GM19397 (cell line): ENCODE measurements at regions not wholly inside any gene's neighbourhood (a gene's known extent, or its start where the extent isn't known, plus 50 kb on each side); places are given as distances from the start of the nearest gene placed in this dataset.

Source experiments
- ATAC-seq: cut with Tn5 transposase; IDR thresholded peaks from one replicate; pipeline ENCODE4 v1.9.1; 2021; ENCODE audit warnings: mild to moderate bottlenecking, moderate library complexity; ENCODE audit not compliant: unreplicated experiment

DNA sequence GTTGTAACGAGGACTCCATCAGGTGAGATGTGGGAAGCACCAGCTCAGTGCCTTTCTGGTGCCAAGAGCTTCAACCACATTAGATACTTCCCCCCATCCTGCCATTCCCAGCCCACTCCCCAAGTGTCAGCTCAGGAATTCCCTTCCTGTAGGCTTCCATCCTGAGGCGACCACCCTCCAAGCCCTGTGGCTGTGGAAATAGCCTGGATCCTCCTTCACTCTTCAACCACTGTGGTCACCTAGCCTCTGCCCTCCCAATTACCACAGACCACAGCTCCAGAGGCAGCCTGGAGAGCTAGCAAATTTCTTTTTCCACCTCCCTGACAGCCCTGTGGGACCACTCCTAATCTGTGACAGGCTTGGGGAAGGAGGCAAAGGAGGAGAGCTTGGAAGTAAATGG lies 219.8 kb upstream of the MAP3K1 start:
- ATAC-seq = no peak

DNA sequence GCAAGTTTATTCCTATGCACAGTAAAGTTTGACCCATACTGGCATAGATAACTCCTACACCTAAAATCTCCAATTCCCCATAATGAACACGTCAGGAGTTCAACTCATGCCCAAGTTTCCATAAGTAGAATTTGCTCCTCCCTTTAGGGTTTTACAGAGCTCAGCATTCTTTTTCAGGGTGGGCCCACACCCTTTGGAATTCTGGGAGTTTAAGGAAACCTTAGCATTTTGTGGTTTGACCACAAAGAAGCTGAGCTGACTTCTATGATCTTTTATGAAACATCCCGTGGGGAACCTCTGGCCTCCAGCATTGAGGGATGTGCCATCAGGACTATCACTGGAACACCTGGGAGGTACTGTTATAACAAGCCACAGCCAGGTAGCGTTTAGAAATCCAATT lies 220.6 kb upstream of the MAP3K1 start:
- no peak for ATAC-seq

DNA sequence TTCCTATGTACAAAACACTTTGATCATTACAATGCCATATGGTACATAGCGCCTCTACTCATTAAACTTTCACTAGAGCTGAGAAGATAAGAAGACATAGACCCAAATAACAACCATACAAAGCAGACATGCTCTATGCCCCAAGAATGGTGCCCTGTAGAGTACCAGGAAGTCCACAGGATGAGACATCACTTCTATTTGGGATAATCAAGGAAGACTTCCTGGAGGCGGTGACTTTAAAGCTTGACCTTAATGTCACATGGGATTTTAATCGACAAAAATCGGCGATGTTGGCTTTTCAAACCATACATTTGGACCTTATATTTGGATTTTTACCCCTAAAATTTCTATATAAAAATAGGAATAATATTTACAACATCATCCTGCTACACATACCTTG lies 224.3 kb upstream of the MAP3K1 start:
- ATAC-seq = no peak

DNA sequence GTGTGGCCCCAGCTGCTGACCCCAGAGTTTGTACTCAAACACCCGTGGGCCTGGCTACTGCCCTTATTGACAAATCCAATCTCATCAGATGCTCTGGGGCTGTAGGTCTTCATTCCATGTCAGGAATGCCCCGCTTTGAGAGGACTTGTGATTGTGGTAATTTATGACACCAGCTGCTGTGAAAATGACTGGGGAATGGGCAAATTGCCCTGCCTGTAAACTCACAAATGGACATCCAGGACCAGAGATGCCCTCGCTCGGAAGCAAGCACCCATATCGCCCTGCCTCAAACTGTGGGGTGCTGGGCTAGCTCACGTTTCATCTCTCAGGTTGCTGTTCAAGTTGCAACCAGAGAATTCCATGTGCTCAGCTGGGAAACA lies 225.9 kb upstream of the MAP3K1 start:
- no peak for ATAC-seq

DNA sequence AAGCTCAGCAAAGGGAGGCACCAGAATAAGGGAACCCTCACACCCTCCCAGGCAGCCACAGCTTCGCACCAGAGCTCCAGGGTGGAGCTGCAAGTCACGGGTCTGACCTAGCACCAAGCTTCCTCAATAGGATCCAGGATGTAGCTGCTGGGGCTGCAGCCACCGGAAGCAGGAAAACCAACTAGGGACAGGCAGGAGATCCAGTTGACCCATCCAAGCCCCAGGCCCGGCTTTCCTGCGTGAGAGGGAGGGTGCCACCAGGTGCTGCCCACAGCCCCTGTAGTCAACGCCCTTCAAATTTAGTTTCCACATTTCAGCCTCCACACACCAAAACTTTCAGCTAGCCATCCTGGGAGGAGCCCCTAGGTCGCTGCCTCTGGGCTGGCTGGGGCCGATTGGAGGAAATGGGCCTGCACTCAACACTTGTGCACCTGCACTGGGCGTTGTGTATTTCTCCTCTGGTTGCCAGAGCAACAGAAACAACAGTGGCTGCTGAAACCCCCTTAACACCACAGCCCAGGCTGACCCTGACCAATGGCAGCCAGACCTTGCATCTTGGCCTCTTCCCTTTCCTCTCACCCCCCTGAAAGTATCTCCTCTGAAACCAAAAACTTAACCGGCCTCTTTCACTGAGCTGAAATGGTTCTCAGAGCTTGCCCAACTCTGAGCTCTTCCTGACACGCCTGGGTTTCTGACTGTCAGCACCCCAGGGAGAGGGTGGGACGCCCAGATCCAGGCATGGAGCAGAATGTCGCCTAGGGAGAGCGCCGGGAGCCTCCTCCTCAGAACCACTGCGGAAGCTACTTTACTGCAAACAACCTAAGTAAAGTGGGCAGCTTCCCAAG lies 226.5 kb upstream of the MAP3K1 start:
- peak; percentile 98 for ATAC-seq

DNA sequence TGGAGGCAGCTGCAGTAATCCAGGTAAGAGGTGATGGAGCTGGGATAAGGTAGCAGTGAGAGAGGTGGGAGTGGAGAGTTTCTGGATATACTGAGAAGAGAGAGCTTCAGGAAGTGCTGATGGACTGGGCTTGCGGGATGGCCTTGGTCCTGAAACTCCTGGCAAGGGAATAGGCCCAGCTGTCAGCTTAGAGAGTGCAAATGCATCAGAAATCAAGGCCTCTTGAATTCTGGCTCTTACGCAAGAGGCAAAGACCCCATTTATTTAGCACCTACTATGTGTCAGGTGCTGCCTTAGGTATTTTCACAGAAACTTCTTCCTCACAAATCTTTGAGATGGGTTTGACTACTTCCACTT lies 227.2 kb upstream of the MAP3K1 start:
- ATAC-seq = no peak

DNA sequence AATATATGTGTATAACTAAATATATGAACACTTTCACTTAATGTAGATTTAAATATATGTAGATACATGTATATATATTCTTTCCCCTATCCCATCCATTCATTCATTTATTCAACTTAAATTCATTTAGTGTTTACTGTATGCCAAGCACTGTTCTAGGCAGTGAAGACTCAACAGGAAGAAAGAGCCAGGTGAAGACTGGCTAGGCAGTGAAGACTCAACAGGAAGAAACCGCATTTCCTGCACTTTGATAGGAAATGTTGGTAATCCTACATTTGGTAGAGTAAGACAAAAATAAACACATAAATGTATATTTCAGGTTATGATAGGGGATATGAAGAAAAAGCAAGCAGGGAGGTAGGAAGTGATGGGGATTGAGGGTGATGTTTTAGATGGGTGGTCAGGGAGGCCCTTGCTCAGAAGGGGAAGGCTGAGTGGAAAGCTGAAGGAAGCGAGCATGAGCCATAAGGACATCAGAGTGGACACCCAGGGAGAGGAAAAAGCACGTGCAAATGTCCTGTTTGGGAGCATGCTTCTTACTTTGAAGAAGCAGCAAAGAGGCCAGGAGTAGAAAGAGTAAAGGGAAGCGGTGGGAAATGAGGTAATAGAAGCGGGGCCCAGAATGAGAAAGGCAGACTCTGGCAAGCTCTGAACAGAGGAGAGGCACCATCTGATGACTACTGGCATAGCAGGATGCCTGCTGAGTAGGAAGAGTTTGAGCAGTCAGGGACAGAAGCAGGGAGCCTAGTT lies 227.8 kb upstream of the MAP3K1 start:
- ATAC-seq = no peak

DNA sequence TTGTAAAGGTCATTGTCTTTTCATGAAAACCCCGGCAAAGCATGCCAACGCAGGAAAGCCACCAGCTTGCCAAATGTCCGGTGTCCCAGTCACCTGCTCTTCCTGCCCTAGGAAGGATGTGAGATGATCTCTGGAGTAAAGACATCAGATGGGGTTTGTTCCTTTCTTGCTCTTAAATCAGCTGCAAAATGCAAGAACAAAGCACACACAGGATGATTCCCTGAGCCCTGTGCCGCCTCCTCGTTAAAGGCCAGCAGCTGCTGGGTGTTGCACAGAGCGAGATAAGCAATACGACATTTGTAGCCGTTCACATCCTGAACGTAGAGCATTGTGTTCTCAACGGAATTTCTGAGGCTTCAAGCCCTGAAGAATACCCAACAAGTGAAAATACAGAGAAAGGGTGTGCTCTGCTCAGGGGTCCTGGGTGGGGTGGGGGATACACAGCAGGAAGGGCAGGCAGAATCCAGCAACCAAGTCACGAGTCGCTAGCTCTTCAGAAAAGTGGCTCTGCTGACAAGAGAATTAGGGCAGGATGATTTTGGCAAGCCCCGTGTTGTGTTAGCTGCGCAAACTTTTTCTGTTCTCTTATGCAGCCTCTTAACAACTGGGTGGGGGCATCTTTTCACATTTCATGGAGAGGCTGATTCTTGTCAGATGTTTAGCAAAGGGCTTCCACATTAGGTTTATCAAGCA lies 229.2 kb upstream of the MAP3K1 start:
- no peak for ATAC-seq

DNA sequence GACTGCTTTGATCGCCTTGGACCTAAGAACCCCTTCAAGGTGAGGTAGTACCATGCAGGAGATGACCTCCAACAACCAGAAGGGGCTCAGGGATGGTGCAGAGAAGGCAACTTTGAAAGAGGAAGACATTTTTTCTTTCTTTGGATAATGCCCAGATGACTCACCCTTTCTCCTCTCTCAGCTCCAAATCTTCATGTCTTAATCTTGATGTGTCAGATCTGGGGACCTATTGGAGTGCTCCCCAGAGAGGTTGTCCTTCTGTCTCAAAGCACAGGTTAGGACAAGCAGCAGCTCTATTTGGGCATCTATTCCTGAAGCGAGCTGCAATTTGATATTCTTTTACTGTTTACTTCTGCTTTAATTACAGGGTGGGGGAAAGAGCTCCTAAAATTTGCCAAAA lies 229.9 kb upstream of the MAP3K1 start:
- no peak for ATAC-seq

DNA sequence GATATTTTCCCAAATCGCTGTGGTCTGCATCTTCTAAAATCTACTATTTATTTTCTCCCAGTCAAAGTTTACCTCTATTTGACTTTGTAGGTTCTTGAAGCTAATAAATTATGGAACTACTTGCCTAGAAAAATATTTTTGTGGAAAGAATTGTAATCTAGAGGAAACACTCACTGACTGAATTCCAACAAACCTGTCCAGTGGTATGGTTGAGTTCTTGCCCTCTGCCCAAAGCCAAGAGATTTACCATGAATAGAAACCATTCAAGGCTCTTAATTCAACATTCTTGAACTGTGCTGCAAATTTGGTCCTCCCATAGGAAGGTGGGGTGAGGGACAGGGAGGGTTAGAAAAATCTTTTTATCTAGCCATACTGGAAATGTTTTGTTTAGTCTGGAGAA lies 233.9 kb upstream of the MAP3K1 start:
- no peak for ATAC-seq

DNA sequence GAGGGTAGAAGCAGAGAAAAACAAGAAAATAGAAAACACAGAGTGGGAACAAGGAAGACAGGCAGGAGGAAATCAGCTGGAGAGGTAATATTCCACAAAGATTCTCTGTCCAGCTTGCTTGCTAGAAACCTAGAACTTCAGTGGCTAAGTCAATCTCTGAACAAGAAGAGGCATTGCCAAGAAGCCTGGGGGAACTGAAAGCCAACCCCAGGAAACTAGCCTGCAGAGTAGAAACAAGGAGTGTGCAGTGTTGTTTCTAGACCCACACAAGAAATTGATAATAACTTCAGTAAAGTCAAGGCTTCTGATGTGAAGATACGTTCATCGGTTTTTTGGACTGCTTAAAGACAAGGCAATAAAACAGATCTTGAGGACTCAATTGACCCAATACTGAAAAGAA lies 234.5 kb upstream of the MAP3K1 start:
- no peak for ATAC-seq

DNA sequence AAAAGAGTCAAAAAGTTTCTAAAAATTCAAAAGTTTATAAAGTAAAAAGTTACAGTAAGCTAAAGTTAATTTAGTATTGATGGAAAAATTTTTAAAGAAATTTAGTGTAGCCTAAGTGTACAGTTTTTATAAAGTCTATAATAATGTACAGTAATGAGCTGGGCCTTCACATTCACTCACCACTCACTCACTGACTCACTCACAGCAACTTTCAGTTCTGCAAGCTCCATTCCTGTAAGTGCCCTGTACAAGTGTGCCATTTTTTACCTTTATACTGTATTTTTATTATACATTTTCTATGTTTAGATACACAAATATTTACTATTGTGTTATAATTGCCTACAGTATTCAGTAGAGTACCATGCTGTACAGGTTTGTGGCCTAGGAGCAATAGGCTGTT lies 239.5 kb upstream of the MAP3K1 start:
- ATAC-seq = no peak

DNA sequence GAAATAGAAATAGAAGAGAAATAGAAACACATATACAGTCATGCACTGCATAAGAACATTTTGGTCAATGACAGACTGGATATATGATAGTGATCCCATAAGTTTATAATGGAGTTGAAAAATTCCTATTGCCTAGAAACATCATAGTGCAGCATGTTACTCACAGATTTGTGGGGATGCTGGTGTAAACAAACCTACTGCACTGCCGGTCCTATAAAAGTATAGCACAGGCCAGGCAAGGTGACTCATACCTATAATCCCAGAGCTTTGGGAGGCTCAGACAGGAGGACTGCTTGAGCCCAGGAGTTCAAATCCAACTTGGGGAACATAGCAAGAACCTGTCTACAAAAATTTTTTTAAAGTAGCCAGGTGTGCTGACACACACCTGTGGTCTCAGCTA lies 240.6 kb upstream of the MAP3K1 start:
- ATAC-seq = no peak

DNA sequence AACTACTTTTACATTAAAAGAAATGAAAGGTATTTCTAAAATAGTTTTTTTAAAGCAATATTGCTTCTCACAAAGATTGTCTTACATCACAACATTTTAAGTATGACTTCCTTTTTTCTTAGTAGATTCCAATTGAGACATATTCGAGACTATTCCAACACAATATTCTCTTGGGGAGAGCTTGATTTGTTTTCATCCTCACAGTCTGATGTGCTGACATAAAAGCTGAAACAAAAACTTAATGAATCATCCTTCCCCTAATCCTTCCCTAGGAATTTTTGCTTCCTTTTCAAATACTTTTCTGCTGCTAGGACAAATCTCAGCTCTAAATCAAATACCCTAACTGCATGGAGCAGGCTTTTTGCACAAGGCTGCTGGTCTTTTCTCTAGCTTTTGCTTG lies 245.8 kb upstream of the MAP3K1 start:
- no peak for ATAC-seq

DNA sequence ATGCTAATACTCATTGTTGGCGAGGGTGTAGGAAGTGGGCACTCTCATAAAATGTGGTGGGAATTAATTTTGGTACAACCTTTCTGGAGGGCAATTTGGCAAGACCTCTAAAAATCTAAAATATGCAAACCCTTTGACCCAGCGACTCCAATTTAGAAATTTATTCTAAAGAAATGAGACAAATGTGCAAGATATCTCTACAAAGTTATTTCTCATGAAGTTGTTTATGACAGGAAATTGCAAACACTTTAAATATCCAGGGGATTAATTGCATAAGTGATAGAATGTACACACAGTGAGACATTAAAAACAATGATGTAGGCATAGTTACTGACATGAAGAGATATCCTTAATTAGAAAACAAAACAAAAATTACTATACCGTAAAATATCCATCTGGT lies 246.3 kb upstream of the MAP3K1 start:
- no peak for ATAC-seq

DNA sequence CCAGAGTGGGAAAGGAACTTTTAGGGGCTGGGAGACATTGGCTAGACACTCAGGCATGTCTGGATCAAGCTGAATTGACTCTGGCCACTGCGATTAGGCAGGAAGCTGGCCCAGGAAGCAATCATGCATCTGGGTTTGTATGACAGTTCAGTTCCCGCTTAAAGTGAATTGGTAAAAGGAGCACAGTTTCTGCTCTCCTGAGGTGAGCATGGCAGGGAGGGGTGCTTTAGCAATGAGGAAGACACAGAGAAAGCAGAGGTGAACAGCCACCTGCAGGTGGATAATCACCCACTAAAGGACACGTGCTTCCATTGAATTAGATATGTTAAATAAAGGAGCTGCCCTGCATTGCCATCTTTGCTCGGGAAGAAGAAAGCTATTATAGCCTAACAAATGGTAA lies 248.1 kb upstream of the MAP3K1 start:
- no peak for ATAC-seq

DNA sequence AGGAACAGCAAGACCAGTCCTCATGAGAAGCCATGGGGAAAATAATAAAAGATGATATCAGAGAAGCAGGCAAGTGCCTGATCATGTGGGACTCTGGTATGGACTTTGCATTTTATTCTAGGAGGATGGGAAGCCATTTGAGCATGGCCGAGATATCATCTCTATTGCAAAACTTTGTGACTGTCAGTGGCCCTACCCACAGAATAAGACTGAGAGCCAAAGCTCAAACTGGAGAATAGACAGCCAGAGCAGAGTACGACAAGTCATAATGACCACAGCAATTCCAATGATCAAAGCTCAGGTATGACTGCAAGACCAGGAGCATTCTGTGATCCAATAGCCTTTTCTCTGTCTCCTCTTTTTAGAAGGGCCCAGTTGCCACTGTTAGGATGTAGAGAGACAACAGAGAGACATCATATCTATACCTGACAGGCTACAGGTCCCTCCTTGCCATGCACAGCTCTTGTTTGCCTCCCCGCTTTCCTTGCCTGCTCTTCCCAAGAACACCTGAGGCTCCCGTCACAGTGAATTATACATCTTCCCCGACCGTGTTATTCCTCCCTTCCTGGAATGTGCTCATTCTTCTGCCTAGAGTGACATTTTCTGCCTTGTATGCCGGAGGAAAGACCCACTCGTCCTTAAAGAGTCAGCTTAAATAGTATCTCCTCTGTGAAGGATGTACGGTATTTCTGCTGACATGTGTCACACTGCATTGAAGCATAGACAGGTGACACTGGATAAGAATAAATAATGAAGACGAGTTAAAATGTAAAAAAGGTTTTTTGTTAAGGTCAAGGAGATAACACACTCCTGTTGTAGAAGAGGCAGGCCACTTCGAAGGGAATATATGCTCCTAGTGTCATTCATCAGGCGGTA lies 248.7 kb upstream of the MAP3K1 start:
- no peak for ATAC-seq

DNA sequence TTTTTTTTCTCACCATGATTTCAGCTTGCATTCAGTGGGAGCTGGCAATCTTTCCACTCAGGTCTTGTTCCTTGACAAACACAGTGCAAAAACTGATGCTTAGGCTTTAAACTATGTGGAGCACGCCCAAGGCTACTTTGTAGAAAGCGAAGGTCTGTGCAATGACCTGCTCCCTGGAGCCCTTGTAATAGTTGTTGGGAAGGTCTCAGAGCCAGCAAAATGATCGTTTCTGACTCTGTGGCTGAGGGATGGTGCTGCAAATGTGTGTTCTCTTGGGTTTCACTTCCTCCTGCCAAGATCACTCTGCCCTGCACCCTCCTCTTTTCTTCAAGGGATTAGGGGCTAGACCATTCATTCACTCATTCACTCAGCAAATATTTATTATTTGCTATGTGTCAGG lies 249.7 kb upstream of the MAP3K1 start:
- ATAC-seq = peak; percentile 74

DNA sequence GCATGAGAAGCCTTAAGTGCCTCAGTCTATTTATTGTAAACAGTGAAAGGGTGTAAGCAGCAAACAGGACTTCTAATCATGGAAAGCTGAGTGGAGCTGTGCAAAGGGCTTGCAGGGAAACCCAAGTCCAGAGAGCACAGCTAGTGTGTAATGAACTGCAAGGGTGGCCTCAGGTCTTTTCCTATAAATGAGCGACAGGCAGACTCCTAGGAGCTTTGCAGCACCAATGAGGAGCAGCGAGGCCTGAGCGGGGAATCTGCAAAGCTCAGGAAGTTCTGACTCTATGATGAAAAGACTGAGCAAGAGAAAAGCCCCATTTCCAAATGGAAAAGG lies 250.1 kb upstream of the MAP3K1 start:
- no peak for ATAC-seq

DNA sequence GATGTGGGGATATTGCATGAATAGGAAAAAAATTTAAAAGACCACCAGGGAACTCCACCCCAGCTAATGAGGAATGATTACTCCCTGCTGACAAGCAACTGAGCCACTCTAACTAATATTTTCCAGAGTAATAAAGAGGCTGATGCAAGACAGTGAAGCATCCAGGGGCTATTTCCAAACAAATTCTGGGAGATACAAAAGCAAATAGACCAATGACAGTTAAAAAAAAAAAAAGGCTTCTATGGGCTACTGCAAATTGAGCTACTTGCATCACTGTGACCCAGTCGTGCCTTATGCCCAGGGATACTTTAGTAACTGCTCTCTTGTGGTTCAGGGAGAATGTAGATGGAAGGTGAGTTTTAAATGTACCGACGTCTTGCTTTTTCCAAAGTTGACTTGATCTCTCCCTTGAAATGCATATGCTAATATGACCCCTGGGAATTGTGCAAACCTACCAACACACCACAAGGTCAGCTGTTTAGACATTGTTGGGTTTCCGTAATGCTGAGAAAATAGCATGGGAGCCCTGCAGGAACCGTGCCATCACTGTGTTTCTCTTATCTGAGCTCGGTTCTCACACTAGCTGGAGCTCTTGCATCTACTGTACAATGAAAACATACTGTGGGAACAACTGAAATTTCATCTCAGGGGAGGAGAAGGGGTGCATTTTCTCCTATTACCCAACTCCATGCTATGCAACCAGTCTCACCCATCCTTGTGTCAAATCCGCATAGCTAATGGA lies 250.6 kb upstream of the MAP3K1 start:
- ATAC-seq = no peak

DNA sequence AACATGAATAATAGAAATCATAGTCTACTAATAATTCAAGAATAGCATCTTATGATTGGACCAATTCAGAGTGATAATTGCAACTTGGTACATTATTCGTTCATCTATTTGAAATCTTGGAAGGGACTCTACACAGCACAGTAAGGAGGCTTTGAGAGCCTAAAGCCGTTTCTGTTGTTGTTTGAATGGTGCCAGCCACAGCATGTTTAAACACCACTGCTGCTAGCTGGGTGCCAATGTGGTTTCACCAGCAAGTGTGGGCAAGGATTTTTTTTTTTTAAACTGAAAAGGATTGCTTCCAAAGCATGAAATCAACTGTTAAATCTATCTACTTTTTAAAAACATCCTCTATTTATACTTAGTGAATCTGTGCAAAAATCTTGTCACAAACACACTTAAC lies 253.9 kb upstream of the MAP3K1 start:
- ATAC-seq = no peak
